AG04449 (cell line): ENCODE measurements at regions not wholly inside any gene's neighbourhood (a gene's known extent, or its start where the extent isn't known, plus 50 kb on each side); places are given as distances from the start of the nearest gene placed in this dataset.

Experiments
- CTCF ChIA-PET: fragments of 350-600 bp; formaldehyde crosslinking; extraction: SDS; loops from one replicate; lab custom pipeline; 2021; ENCODE audit warnings: antibody characterized with exemption; lab: Yijun Ruan, JAX
- POLR2A ChIA-PET: fragments of 400-600, 350-600 bp; formaldehyde crosslinking; extraction: SDS; loops from one replicate; lab custom pipeline; 2020; ENCODE audit warnings: antibody characterized with exemption, inconsistent platforms; lab: Yijun Ruan, JAX
- DNase-seq: peaks from one replicate; pipeline ENCODE4 v3.0.0-alpha.2; 2010; ENCODE audit warnings: low read depth, low spot score
- H3K4me3 ChIP-seq: 2 replicates; pipeline ENCODE4 v1.5.1; 2011; ENCODE audit warnings: low read depth, mild to moderate bottlenecking, control low read depth, low read length
- CTCF ChIP-seq: IDR thresholded peaks from one replicate; pipeline ENCODE4 v1.5.1; 2011; ENCODE audit warnings: mild to moderate bottlenecking, moderate library complexity, low read length, control low read depth, inconsistent platforms; ENCODE audit not compliant: insufficient read depth; ENCODE audit errors: missing control alignments

GRCh38 chr6:154656660-154657059 lies 76.6 kb upstream of the SCAF8 start:
- no peak for DNase-seq
- ChIA-PET POLR2A (no interaction called here), CTCF (no interaction called here)
- H3K4me3 ChIP-seq = no peak overlapping the region
- no peak for TF ChIP-seq CTCF

DNA sequence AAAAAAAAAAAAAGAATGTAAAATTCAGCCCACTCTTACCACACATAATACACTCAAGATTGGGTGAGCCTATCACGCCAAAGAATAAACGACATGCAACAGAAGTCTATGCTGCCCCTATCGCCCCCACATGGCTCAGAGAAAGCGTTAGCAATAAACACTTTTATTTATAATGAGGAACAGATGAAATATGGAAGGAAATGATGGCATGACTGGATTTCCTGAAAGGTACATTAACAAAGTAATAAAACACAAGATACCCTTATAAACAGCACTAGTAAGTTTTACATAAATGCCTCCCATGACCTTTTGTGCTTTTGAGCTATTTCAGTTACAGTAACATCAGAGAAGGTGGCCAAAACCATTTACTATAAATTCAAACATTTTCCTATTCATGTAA lies 71.4 kb upstream of the SCAF8 start:
- no peak for TF ChIP-seq CTCF
- no peak for DNase-seq
- H3K4me3 ChIP-seq = no peak overlapping the region
- POLR2A ChIA-PET = no interaction called here
- CTCF ChIA-PET = interaction anchor here (1.0 to 1.2 kb wide), 2 partner anchors 13 to 14 kb away, joined by 3 to 10 read pairs; no protein-coding TSS in a partner anchor

GRCh38 chr6:154664287-154664686 lies 68.9 kb upstream of the SCAF8 start:
- H3K4me3 ChIP-seq = no peak overlapping the region
- TF ChIP-seq CTCF = no peak
- no peak for DNase-seq
- POLR2A ChIA-PET = no interaction called here
- CTCF ChIA-PET = interaction anchor here (0.6 to 1.3 kb wide), 2 partner anchors 10 to 81 kb away, joined by 3 to 4 read pairs; no protein-coding TSS in a partner anchor

GRCh38 chr6:154668156-154668555 lies 65.1 kb upstream of the SCAF8 start:
- no peak for TF ChIP-seq CTCF
- H3K4me3 ChIP-seq = no peak overlapping the region
- no peak for DNase-seq
- ChIA-PET CTCF (no interaction called here), POLR2A (no interaction called here)

DNA sequence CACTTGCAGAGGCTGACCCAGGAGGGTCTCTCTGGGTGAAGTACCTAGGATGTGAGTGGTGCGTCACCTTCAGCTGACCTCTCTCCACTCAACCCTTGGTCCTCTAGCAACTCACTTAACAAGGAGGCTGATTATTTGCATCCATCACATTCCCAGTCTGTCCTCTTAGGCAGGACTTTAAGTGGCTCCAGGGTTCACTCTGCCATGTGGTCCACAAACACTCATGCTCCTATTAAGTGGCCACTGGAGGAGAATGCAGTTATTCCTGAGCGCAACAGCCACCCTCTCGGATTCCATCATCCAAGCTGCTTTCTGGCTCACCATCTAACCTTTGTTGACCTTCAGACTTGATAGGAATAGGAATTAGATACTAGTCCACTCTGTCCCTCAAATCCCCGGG lies 61.1 kb upstream of the SCAF8 start:
- H3K4me3 ChIP-seq = no peak overlapping the region
- CTCF ChIA-PET = interaction anchor here (0.8 to 6.4 kb wide), 5 partner anchors 12 to 576 kb away, joined by 3 to 264 read pairs (median 5); no protein-coding TSS in a partner anchor
- TF ChIP-seq CTCF = no peak
- no peak for DNase-seq
- POLR2A ChIA-PET = interaction anchor here (0.7 kb wide), 1 partner anchor 69 kb away, joined by 3 read pairs; no protein-coding TSS in a partner anchor

- no peak for DNase-seq
- CTCF ChIA-PET = interaction anchor here (0.7 to 6.4 kb wide), 35 partner anchors 8 to 643 kb away, joined by 3 to 264 read pairs (median 4); no protein-coding TSS in a partner anchor
- no peak for TF ChIP-seq CTCF
- POLR2A ChIA-PET = no interaction called here
- no peak overlapping the region for H3K4me3 ChIP-seq
Measured at GRCh38 chr6:154673919-154674318, 59.3 kb upstream of the SCAF8 start.
